RPMI8226 (cell line): ENCODE measurements at regions not wholly inside any gene's neighbourhood (a gene's known extent, or its start where the extent isn't known, plus 50 kb on each side); places are given as distances from the start of the nearest gene placed in this dataset.

Experiments
- DNase-seq: peaks from one replicate; pipeline ENCODE4 v3.0.0-alpha.2; 2015

GRCh38 chr10:2949221-2949947 is 118.0 kb upstream of the PFKP start:
- no peak for DNase-seq

- no peak for DNase-seq
Measured at GRCh38 chr10:2948127-2948854, 119.1 kb upstream of the PFKP start.

- DNase-seq = no peak
Measured at GRCh38 chr10:2944788-2945187, 122.6 kb upstream of the PFKP start.

- no peak for DNase-seq
Measured at GRCh38 chr10:2943932-2944614, 123.3 kb upstream of the PFKP start.

- no peak for DNase-seq
Measured at GRCh38 chr10:2942938-2943337, 124.4 kb upstream of the PFKP start.

GRCh38 chr10:2938869-2939268 is 128.5 kb upstream of the PFKP start:
- no peak for DNase-seq

GRCh38 chr10:2936816-2937215 is 130.5 kb upstream of the PFKP start:
- no peak for DNase-seq

GRCh38 chr10:2935647-2936386 is 131.5 kb upstream of the PFKP start:
- no peak for DNase-seq

GRCh38 chr10:2933924-2934323 is 133.4 kb upstream of the PFKP start:
- no peak for DNase-seq

- DNase-seq = no peak
Measured at GRCh38 chr10:2933519-2933918, 133.8 kb upstream of the PFKP start.

- DNase-seq = no peak
Measured at GRCh38 chr10:2933071-2933470, 134.3 kb upstream of the PFKP start.

GRCh38 chr10:2929480-2930258 is 137.7 kb upstream of the PFKP start:
- no peak for DNase-seq

GRCh38 chr10:2927958-2928840 is 139.1 kb upstream of the PFKP start:
- DNase-seq = peak; percentile 82

GRCh38 chr10:2926918-2927660 is 140.3 kb upstream of the PFKP start:
- DNase-seq = no peak

- DNase-seq = peak; percentile 59
Measured at GRCh38 chr10:2925631-2926030, 141.7 kb upstream of the PFKP start.

GRCh38 chr10:2924431-2924830 is 142.9 kb upstream of the PFKP start:
- DNase-seq = no peak

- peak; percentile 21 for DNase-seq
Measured at GRCh38 chr10:2921956-2922680, 145.2 kb upstream of the PFKP start.

GRCh38 chr10:2920637-2921036 is 146.7 kb upstream of the PFKP start:
- no peak for DNase-seq

GRCh38 chr10:2920168-2920567 is 147.2 kb upstream of the PFKP start:
- no peak for DNase-seq

GRCh38 chr10:2919016-2919415 is 148.3 kb upstream of the PFKP start:
- DNase-seq = no peak
